HL-60 (cell line): ENCODE measurements at regions not wholly inside any gene's neighbourhood (a gene's known extent, or its start where the extent isn't known, plus 50 kb on each side); places are given as distances from the start of the nearest gene placed in this dataset.

Source experiments
- DNase-seq, 2 experiments: peaks; one replicate each; pipeline ENCODE4 v3.0.0-alpha.2; 2010 to 2020; ENCODE audit warnings: low read depth in 1 of 2, low spot score in 1 of 2
- H3K27ac ChIP-seq: fragments of 250-450 bp; sonication (Bioruptor Pico); replicated peaks from 2 replicates; pipeline ENCODE4 v1.5.1; 2020; ENCODE audit warnings: mild to moderate bottlenecking, moderate library complexity
- H3K27me3 ChIP-seq: fragments of 250-450 bp; sonication (Bioruptor Pico); 2 replicates; pipeline ENCODE4 v1.5.1; 2021; ENCODE audit warnings: mild to moderate bottlenecking, moderate library complexity; ENCODE audit not compliant: insufficient read depth, poor library complexity, severe bottlenecking
- H3K4me3 ChIP-seq: replicated peaks from 2 replicates; pipeline ENCODE4 v1.5.1; 2011; ENCODE audit warnings: mild to moderate bottlenecking, control low read depth, low read length; ENCODE audit not compliant: insufficient read depth
- GABPA ChIP-seq: IDR thresholded peaks from 2 replicates; pipeline ENCODE4 v1.6.1; 2012; ENCODE audit warnings: low read depth
- POLR2AphosphoS5 ChIP-seq: IDR thresholded peaks from 2 replicates; pipeline ENCODE4 v1.6.1; 2012; ENCODE audit warnings: low read depth
- SPI1 ChIP-seq: IDR thresholded peaks from 2 replicates; pipeline ENCODE4 v1.6.1; 2012; ENCODE audit warnings: low read depth, mild to moderate bottlenecking, borderline replicate concordance
- TF ChIP-seq, protein P1 (sequence below): IDR thresholded peaks from one replicate; pipeline ENCODE4 v1.5.1; 2011; ENCODE audit warnings: low read length, control low read depth, inconsistent platforms; ENCODE audit not compliant: insufficient read depth
- TF ChIP-seq, protein P2 (sequence below): IDR thresholded peaks from 2 replicates; pipeline ENCODE4 v1.6.1; 2012; ENCODE audit warnings: low read depth; ENCODE audit not compliant: insufficient replicate concordance

DNA sequence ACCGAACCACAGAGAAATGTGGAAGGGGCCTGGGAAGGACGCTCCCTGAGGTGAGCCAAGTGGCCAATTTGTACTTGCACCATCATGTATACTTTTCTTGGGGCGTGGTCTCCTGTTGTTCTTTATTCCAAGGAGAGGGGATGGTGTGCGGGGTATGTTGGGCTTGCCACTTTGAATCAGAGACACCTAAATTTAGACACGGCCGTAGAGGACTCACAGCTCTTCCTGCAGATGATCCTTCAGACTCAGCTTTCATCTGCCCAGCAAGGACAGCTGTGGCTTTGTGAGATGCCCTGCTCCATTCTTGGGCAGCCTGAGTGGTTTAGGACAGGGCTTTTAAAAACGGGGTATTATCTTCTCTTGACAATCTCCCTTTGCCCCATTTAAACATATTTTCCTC lies 473.2 kb downstream of the REEP3 start:
- Histone ChIP-seq H3K4me3 (no peak overlapping the region), H3K27ac (no peak overlapping the region), H3K27me3 (no peaks in the 10 kb centered on the region)
- TF ChIP-seq GABPA, result no peak
- no peak for TF ChIP-seq POLR2AphosphoS5
- no peak for TF ChIP-seq SPI1
- TF ChIP-seq, protein P1, sequence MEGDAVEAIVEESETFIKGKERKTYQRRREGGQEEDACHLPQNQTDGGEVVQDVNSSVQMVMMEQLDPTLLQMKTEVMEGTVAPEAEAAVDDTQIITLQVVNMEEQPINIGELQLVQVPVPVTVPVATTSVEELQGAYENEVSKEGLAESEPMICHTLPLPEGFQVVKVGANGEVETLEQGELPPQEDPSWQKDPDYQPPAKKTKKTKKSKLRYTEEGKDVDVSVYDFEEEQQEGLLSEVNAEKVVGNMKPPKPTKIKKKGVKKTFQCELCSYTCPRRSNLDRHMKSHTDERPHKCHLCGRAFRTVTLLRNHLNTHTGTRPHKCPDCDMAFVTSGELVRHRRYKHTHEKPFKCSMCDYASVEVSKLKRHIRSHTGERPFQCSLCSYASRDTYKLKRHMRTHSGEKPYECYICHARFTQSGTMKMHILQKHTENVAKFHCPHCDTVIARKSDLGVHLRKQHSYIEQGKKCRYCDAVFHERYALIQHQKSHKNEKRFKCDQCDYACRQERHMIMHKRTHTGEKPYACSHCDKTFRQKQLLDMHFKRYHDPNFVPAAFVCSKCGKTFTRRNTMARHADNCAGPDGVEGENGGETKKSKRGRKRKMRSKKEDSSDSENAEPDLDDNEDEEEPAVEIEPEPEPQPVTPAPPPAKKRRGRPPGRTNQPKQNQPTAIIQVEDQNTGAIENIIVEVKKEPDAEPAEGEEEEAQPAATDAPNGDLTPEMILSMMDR, result no peak
- TF ChIP-seq, protein P2, sequence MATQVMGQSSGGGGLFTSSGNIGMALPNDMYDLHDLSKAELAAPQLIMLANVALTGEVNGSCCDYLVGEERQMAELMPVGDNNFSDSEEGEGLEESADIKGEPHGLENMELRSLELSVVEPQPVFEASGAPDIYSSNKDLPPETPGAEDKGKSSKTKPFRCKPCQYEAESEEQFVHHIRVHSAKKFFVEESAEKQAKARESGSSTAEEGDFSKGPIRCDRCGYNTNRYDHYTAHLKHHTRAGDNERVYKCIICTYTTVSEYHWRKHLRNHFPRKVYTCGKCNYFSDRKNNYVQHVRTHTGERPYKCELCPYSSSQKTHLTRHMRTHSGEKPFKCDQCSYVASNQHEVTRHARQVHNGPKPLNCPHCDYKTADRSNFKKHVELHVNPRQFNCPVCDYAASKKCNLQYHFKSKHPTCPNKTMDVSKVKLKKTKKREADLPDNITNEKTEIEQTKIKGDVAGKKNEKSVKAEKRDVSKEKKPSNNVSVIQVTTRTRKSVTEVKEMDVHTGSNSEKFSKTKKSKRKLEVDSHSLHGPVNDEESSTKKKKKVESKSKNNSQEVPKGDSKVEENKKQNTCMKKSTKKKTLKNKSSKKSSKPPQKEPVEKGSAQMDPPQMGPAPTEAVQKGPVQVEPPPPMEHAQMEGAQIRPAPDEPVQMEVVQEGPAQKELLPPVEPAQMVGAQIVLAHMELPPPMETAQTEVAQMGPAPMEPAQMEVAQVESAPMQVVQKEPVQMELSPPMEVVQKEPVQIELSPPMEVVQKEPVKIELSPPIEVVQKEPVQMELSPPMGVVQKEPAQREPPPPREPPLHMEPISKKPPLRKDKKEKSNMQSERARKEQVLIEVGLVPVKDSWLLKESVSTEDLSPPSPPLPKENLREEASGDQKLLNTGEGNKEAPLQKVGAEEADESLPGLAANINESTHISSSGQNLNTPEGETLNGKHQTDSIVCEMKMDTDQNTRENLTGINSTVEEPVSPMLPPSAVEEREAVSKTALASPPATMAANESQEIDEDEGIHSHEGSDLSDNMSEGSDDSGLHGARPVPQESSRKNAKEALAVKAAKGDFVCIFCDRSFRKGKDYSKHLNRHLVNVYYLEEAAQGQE, result no peak
- DNase-seq, result no peak

DNA sequence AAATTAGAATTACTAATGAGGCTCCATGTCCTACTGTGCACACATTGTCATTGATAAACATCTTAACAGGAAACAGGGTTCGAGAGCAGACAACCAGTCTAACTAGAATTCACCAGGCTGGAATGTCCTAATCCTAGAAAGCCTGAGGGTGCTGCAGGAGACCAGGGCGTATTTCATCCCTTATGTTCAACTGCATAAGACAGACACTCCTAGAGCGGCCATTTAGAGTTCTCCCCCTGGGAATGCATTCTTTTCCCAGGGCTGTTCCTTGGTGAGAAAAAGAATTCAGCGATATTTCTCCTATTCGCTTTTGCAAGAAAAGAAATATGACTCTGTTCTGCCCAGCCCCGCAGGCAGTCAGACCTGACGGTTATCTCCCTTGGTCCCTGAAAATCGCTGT lies 486.0 kb downstream of the REEP3 start:
- Histone ChIP-seq H3K4me3 (no peak overlapping the region), H3K27ac (no peak overlapping the region), H3K27me3 (no peaks in the 10 kb centered on the region)
- DNase-seq, result no peak
- TF ChIP-seq GABPA (no peak), SPI1 (no peak), POLR2AphosphoS5 (no peak)
- TF ChIP-seq, protein P1, result no peak
- TF ChIP-seq, protein P2, result no peak

DNA sequence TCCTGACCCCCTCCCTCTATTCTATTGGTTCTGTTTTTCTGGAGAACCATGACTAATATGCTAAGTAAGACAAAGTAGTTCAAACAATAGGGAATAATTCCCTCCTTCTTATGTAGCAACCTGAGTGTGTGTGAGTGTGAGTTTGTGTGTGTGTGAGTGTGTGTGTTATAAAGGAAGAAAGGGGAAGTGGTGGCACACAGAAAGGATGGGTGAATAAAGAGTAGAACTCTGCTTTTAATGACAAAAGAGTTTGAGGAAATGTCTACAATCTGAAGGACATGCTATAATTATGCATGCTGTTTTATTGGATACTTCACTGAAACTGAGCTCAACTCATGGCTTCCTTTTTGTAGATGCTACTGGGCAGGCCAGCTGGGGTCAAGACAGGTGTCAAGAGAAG lies 489.5 kb downstream of the REEP3 start:
- no peak for DNase-seq
- Histone ChIP-seq H3K27ac (no peak overlapping the region), H3K4me3 (no peak overlapping the region), H3K27me3 (no peaks in the 10 kb centered on the region)
- TF ChIP-seq, protein P1, result no peak
- TF ChIP-seq, protein P2, result no peak
- TF ChIP-seq SPI1, result 0 out of 2 replicates have a peak, but pooled peaks have one; percentile 8
